Chondrocyte (in vitro differentiated cells): ENCODE measurements at regions not wholly inside any gene's neighbourhood (a gene's known extent, or its start where the extent isn't known, plus 50 kb on each side); places are given as distances from the start of the nearest gene placed in this dataset.

Experiments used
- DNase-seq: peaks from one replicate; pipeline ENCODE4 v3.0.0; 2021; ENCODE audit warnings: mixed read lengths, low spot score
- H3K27ac Mint-ChIP-seq: one replicate; pipeline ENCODE4 v1.8.0; 2021; ENCODE audit warnings: mild to moderate bottlenecking, moderate library complexity, mixed read lengths; ENCODE audit not compliant: unreplicated experiment
- H3K27me3 Mint-ChIP-seq: 2 replicates; pipeline ENCODE4 v1.8.0; 2021; ENCODE audit warnings: low read depth, mixed read lengths
- H3K36me3 Mint-ChIP-seq: 2 replicates; pipeline ENCODE4 v1.8.0; 2021; ENCODE audit warnings: low read depth, mixed read lengths
- H3K4me1 Mint-ChIP-seq: 2 replicates; pipeline ENCODE4 v1.8.0; 2021; ENCODE audit warnings: low read depth, mild to moderate bottlenecking, mixed read lengths
- H3K4me3 Mint-ChIP-seq: one replicate; pipeline ENCODE4 v1.8.0; 2021; ENCODE audit warnings: mild to moderate bottlenecking, moderate library complexity, mixed read lengths; ENCODE audit not compliant: unreplicated experiment
- H3K9me3 Mint-ChIP-seq: 2 replicates; pipeline ENCODE4 v1.8.0; 2021; ENCODE audit warnings: low read depth, mixed read lengths
- CTCF ChIP-seq: fragments of 200-600 bp; sonication (generic); IDR thresholded peaks from 2 replicates; pipeline ENCODE4 v1.5.0; 2021; ENCODE audit warnings: antibody characterized with exemption, mild to moderate bottlenecking, moderate library complexity

DNA sequence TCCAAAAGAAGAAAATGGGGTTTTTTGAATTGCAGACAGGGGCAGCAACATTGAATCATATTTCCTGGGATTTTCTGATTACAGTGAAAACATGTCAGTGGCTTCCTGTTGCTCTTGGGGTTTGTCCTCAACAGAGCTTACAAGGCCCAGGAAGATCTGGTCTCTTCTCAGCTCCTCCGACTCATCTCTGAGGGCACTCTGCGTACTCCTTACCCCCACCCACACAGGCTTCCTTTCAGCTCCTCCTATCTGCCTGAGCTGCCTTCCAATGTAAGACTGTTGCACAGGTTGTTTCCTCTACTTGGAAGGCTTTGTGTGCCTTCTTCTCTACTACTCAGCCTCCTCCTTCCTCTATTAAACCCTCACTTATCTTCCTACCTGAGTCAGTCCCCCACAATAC, 245.1 kb upstream of the MEF2C start:
- DNase-seq, result no peak
- Mint-ChIP-seq H3K36me3 (peaks cover 2% of the 10 kb centered on the region), H3K9me3 (no peaks in the 10 kb centered on the region), H3K4me3 (no peak overlapping the region), H3K27ac (no peak overlapping the region), H3K27me3 (no peaks in the 10 kb centered on the region), H3K4me1 (peaks cover 8% of the 10 kb centered on the region)
- no peak for TF ChIP-seq CTCF

DNA sequence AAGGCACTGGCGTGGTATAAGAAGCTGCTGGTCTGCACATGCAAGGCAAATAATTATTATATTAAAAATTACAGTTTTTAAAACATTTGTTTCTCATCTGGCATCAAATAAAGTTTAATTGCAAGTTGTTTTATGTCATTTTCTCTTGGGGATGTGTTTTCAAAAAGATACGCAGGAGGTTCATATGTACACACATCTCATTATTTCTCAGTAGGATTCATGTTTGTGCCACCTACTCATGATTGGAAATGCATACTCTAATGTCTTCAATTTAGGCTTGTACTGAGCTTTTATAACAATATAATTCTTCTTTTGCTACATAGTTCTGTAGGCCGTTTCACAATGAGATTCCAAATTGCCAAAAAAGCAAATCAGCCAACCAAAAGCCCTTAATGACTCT, 244.2 kb upstream of the MEF2C start:
- no peaks in the 10 kb centered on the region for H3K9me3 Mint-ChIP-seq
- TF ChIP-seq CTCF, result no peak
- H3K4me1 Mint-ChIP-seq, result peaks cover 8% of the 10 kb centered on the region
- peaks cover 2% of the 10 kb centered on the region for H3K36me3 Mint-ChIP-seq
- no peak for DNase-seq
- H3K4me3 Mint-ChIP-seq, result no peak overlapping the region
- no peak overlapping the region for H3K27ac Mint-ChIP-seq
- H3K27me3 Mint-ChIP-seq, result no peaks in the 10 kb centered on the region

DNA sequence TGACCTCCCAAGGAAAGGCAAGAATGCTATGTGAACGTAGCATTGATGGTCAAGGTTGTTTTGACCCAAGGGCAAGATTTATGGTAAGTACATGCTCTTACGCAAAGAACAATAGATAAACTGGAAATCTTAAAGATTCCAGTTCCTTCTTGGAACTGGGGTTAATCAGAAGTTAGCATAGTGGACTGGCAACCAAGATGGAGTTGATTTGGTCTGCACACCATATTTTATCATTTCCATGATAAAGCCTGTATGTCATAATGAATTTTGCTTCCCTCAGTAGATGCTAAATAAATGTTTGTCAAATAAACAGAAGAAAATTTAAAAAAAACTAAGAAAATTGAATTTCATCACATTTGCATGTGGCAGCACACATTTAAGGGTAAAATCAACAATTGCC, 242.4 kb upstream of the MEF2C start:
- Mint-ChIP-seq H3K9me3 (no peaks in the 10 kb centered on the region), H3K4me1 (peaks cover 8% of the 10 kb centered on the region), H3K27ac (no peak overlapping the region), H3K4me3 (no peak overlapping the region), H3K36me3 (peaks cover 2% of the 10 kb centered on the region), H3K27me3 (no peaks in the 10 kb centered on the region)
- no peak for DNase-seq
- no peak for TF ChIP-seq CTCF

GRCh38 chr5:89123581-89123980, 240.6 kb upstream of the MEF2C start:
- no peak overlapping the region for H3K4me3 Mint-ChIP-seq
- H3K27ac Mint-ChIP-seq, result no peak overlapping the region
- no peak for TF ChIP-seq CTCF
- no peaks in the 10 kb centered on the region for H3K9me3 Mint-ChIP-seq
- peaks cover 2% of the 10 kb centered on the region for H3K36me3 Mint-ChIP-seq
- H3K4me1 Mint-ChIP-seq, result peaks cover 8% of the 10 kb centered on the region
- no peaks in the 10 kb centered on the region for H3K27me3 Mint-ChIP-seq
- no peak for DNase-seq

DNA sequence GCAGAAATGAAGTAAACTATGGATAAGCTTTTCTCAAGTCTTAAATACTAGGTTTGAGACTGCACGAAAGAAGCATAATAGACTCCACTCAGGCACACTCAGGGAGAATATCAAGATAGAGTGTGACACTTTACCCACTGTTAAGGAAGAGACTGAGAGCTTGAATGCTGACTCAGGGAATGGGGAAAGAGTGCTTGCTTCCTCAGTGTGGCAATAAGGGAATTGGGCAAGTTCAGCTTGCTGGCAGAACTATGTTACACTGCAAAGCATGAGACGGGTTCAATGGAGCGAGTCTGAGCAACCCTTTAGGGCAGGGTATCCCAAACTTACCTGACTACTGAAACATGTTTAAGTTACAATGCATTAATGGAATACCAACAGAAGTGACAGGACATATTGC, 237.7 kb upstream of the MEF2C start:
- H3K9me3 Mint-ChIP-seq, result no peaks in the 10 kb centered on the region
- no peak for TF ChIP-seq CTCF
- peaks cover 8% of the 10 kb centered on the region for H3K4me1 Mint-ChIP-seq
- peaks cover 2% of the 10 kb centered on the region for H3K36me3 Mint-ChIP-seq
- H3K4me3 Mint-ChIP-seq, result no peak overlapping the region
- no peaks in the 10 kb centered on the region for H3K27me3 Mint-ChIP-seq
- no peak overlapping the region for H3K27ac Mint-ChIP-seq
- no peak for DNase-seq
